ENCODE measurements at regions not wholly inside any gene's neighbourhood (a gene's known extent, or its start where the extent isn't known, plus 50 kb on each side); places are given as distances from the start of the nearest gene placed in this dataset.

- TF ChIP-seq ZBTB33 (IDR thresholded peaks at IDR 0.05; ENCODE audit: borderline replicate concordance, low read depth) (no peak), EP300 (IDR thresholded peaks at IDR 0.05; ENCODE audit: borderline replicate concordance in 1 of 2, low read depth in 1 of 2, low read length in 1 of 2) (no peak), PBX3 (IDR thresholded peaks at IDR 0.05) (no peak)
These were observed 461.8 kb downstream of the CENPC start (continued) for GRCh38 chr4:67083496-67083895.

- no peaks in the 10 kb centered on the region for H3K4me1 ChIP-seq (ENCODE audit: control insufficient read depth in 1 of 2, insufficient read depth in 2 of 2, low read depth in 1 of 2, low read length in 1 of 2)
These were observed 462.6 kb downstream of the CENPC start for GRCh38 chr4:67082746-67083145.

GRCh38 chr4:67080046-67080557, 465.2 kb downstream of the CENPC start:
- H3K27ac ChIP-seq (ENCODE audit: low read depth in 2 of 2, low read length in 1 of 2), result no peak overlapping the region
- CTCF ChIA-PET, result no interaction called here
- H3F3A ChIP-seq (replicated peaks; ENCODE audit: insufficient read depth), result no peaks in the 10 kb centered on the region
- no peaks in the 10 kb centered on the region for H3K79me2 ChIP-seq (ENCODE audit: insufficient read depth)
- H3K27me3 ChIP-seq (ENCODE audit: insufficient read depth), result no peaks in the 10 kb centered on the region
- POLR2A ChIA-PET, result no interaction called here
- H3K4me3 ChIP-seq (ENCODE audit: low read depth in 2 of 2, low read length in 1 of 2), result no peak overlapping the region
- H3K9me3 ChIP-seq, result no peaks in the 10 kb centered on the region
- no peak overlapping the region for H2AFZ ChIP-seq (ENCODE audit: low read depth)
- WGBS (ENCODE audit: low lambda C conversion rate), result 13% methylated on average over 2 of the region's 2 CpGs
- H3K9me2 ChIP-seq, result no peaks in the 10 kb centered on the region
- H4K20me1 ChIP-seq (ENCODE audit: insufficient read depth), result no peaks in the 10 kb centered on the region
- H3K4me2 ChIP-seq, result no peak overlapping the region
- H3K9ac ChIP-seq, result no peak overlapping the region
- H3K36me3 ChIP-seq (replicated peaks in 1 of 2; ENCODE audit: control insufficient read depth in 1 of 2, insufficient read depth in 2 of 2, low read length in 1 of 2), result no peaks in the 10 kb centered on the region
- no peak for DNase-seq
- H3K4me1 ChIP-seq (ENCODE audit: control insufficient read depth in 1 of 2, insufficient read depth in 2 of 2, low read depth in 1 of 2, low read length in 1 of 2), result no peaks in the 10 kb centered on the region
- TF ChIP-seq EP300 (IDR thresholded peaks at IDR 0.05; ENCODE audit: borderline replicate concordance in 1 of 2, low read depth in 1 of 2, low read length in 1 of 2) (no peak), NFIC (IDR thresholded peaks at IDR 0.05; ENCODE audit: borderline replicate concordance) (no peak), RFX5 (IDR thresholded peaks at IDR 0.05; ENCODE audit: low read length) (no peak), RAD21 (IDR thresholded peaks at IDR 0.05; ENCODE audit: low read length) (no peak), RXRA (IDR thresholded peaks at IDR 0.05; ENCODE audit: borderline replicate concordance, low read depth) (no peak), USF1 (IDR thresholded peaks at IDR 0.05; ENCODE audit: borderline replicate concordance, low read depth) (no peak), GABPA (IDR thresholded peaks at IDR 0.05; ENCODE audit: low read depth) (no peak), REST (IDR thresholded peaks at IDR 0.05; ENCODE audit: low read depth, low read length) (no peak), FOXM1 (IDR thresholded peaks at IDR 0.05; ENCODE audit: low read depth) (no peak), MXI1 (IDR thresholded peaks at IDR 0.05; ENCODE audit: low read depth, low read length) (no peak), USF2 (IDR thresholded peaks at IDR 0.05; ENCODE audit: borderline replicate concordance, low read depth, low read length) (no peak), MAX (IDR thresholded peaks at IDR 0.05; ENCODE audit: low read depth) (no peak), EZH2phosphoT487 (IDR thresholded peaks at IDR 0.05; ENCODE audit: borderline replicate concordance, low read depth) (no peak), ELF1 (IDR thresholded peaks at IDR 0.05) (no peak)

More at GRCh38 chr4:67082746-67083145, 462.6 kb downstream of the CENPC start:
- Histone ChIP-seq H3K27me3 (ENCODE audit: insufficient read depth) (no peaks in the 10 kb centered on the region), H3K4me2 (no peak overlapping the region), H3K4me3 (ENCODE audit: low read depth in 2 of 2, low read length in 1 of 2) (no peak overlapping the region), H3K27ac (ENCODE audit: low read depth in 2 of 2, low read length in 1 of 2) (no peak overlapping the region), H3K36me3 (replicated peaks in 1 of 2; ENCODE audit: control insufficient read depth in 1 of 2, insufficient read depth in 2 of 2, low read length in 1 of 2) (no peaks in the 10 kb centered on the region), H4K20me1 (ENCODE audit: insufficient read depth) (no peaks in the 10 kb centered on the region), H3F3A (replicated peaks; ENCODE audit: insufficient read depth) (no peaks in the 10 kb centered on the region), H3K9ac (no peak overlapping the region), H3K9me3 (no peaks in the 10 kb centered on the region), H3K9me2 (no peaks in the 10 kb centered on the region), H2AFZ (ENCODE audit: low read depth) (no peak overlapping the region), H3K79me2 (ENCODE audit: insufficient read depth) (no peaks in the 10 kb centered on the region)
- TF ChIP-seq ELF1 (IDR thresholded peaks at IDR 0.05) (no peak), FOXJ3 (CRISPR knock-in tag; IDR thresholded peaks at IDR 0.05) (no peak), SMC3 (IDR thresholded peaks at IDR 0.05; ENCODE audit: low read depth, low read length) (no peak), FOSL2 (IDR thresholded peaks at IDR 0.05; ENCODE audit: borderline replicate concordance, low read depth) (no peak), FOXM1 (IDR thresholded peaks at IDR 0.05; ENCODE audit: low read depth) (no peak)
- DNase-seq, result no peak
- ChIA-PET POLR2A (no interaction called here), CTCF (no interaction called here)
- 50% methylated on average over 5 of the region's 5 CpGs for WGBS (ENCODE audit: low lambda C conversion rate)

Measured in SK-N-SH (cell line).